HEK293 (cell line): ENCODE measurements at regions not wholly inside any gene's neighbourhood (a gene's known extent, or its start where the extent isn't known, plus 50 kb on each side); places are given as distances from the start of the nearest gene placed in this dataset.

Experiments
- FEZF1 ChIP-seq: fragments of 450-650 bp; formaldehyde crosslinking; IDR thresholded peaks from 2 replicates; pipeline ENCODE4 v1.5.1; 2016; ENCODE audit warnings: missing biosample characterization, missing genetic modification characterization
- KLF10 ChIP-seq: fragments of 450-650 bp; IDR thresholded peaks from 2 replicates; pipeline ENCODE4 v1.5.1; 2018; ENCODE audit warnings: missing biosample characterization, mild to moderate bottlenecking, missing genetic modification characterization
- TCF7L2 ChIP-seq: IDR thresholded peaks from 2 replicates; pipeline ENCODE4 v1.6.1; 2011; ENCODE audit warnings: low read depth, mild to moderate bottlenecking, inconsistent platforms, low read length, moderate library complexity, borderline replicate concordance
- YY2 ChIP-seq: fragments of 450-650 bp; formaldehyde crosslinking; IDR thresholded peaks from 2 replicates; pipeline ENCODE4 v1.5.1; 2016; ENCODE audit warnings: missing biosample characterization, missing genetic modification characterization
- ZIC2 ChIP-seq: fragments of 450-650 bp; formaldehyde crosslinking; IDR thresholded peaks from 2 replicates; pipeline ENCODE4 v1.5.1; 2016; ENCODE audit warnings: missing biosample characterization, missing genetic modification characterization
- ZNF133 ChIP-seq: fragments of 450-650 bp; formaldehyde crosslinking; IDR thresholded peaks from 2 replicates; pipeline ENCODE4 v1.5.1; 2016; ENCODE audit warnings: missing biosample characterization, missing genetic modification characterization
- ZNF175 ChIP-seq: fragments of 450-650 bp; formaldehyde crosslinking; IDR thresholded peaks from 2 replicates; pipeline ENCODE4 v1.5.1; 2016; ENCODE audit warnings: missing biosample characterization, missing genetic modification characterization
- ZNF223 ChIP-seq: fragments of 450-650 bp; formaldehyde crosslinking; IDR thresholded peaks from 2 replicates; pipeline ENCODE4 v1.5.1; 2016; ENCODE audit warnings: missing biosample characterization, missing genetic modification characterization
- ZNF311 ChIP-seq: fragments of 450-650 bp; formaldehyde crosslinking; IDR thresholded peaks from 2 replicates; pipeline ENCODE4 v1.5.1; 2017; ENCODE audit warnings: missing biosample characterization, missing genetic modification characterization, borderline replicate concordance
- ZNF341 ChIP-seq: fragments of 450-650 bp; formaldehyde crosslinking; IDR thresholded peaks from 2 replicates; pipeline ENCODE4; 2016; ENCODE audit warnings: low read depth, missing biosample characterization, missing genetic modification characterization
- ZNF501 ChIP-seq: fragments of 450-650 bp; formaldehyde crosslinking; IDR thresholded peaks from 2 replicates; pipeline ENCODE4 v1.5.1; 2016; ENCODE audit warnings: missing biosample characterization, missing genetic modification characterization
- ZNF510 ChIP-seq: fragments of 450-650 bp; formaldehyde crosslinking; IDR thresholded peaks from 2 replicates; pipeline ENCODE4 v1.5.1; 2018; ENCODE audit warnings: mild to moderate bottlenecking, missing genetic modification characterization, missing biosample characterization; ENCODE audit not compliant: insufficient replicate concordance
- ZNF521 ChIP-seq: fragments of 450-650 bp; formaldehyde crosslinking; IDR thresholded peaks from 2 replicates; pipeline ENCODE4 v1.5.1; 2017; ENCODE audit warnings: missing biosample characterization, mild to moderate bottlenecking, missing genetic modification characterization
- ZNF560 ChIP-seq: fragments of 450-650 bp; formaldehyde crosslinking; IDR thresholded peaks from 2 replicates; pipeline ENCODE4 v1.5.1; 2017; ENCODE audit warnings: missing biosample characterization, missing genetic modification characterization, borderline replicate concordance
- ZNF571 ChIP-seq: fragments of 450-650 bp; formaldehyde crosslinking; IDR thresholded peaks from 2 replicates; pipeline ENCODE4 v1.5.0; 2017; ENCODE audit warnings: missing biosample characterization, missing genetic modification characterization
- ZNF626 ChIP-seq: fragments of 450-650 bp; sonication (Bioruptor Pico); formaldehyde crosslinking; IDR thresholded peaks from 2 replicates; pipeline ENCODE4 v1.5.1; 2018; ENCODE audit warnings: missing biosample characterization, missing genetic modification characterization, inconsistent platforms
- ZNF785 ChIP-seq: fragments of 450-650 bp; formaldehyde crosslinking; IDR thresholded peaks from 2 replicates; pipeline ENCODE4 v1.5.1; 2016; ENCODE audit warnings: missing biosample characterization, missing genetic modification characterization
- ZNF792 ChIP-seq: fragments of 450-650 bp; formaldehyde crosslinking; IDR thresholded peaks from 2 replicates; pipeline ENCODE4 v1.5.1; 2016; ENCODE audit warnings: missing biosample characterization, missing genetic modification characterization
- ZSCAN23 ChIP-seq: fragments of 450-650 bp; formaldehyde crosslinking; IDR thresholded peaks from 2 replicates; pipeline ENCODE4 v1.5.1; 2016; ENCODE audit warnings: missing biosample characterization, missing genetic modification characterization
- ZSCAN30 ChIP-seq: fragments of 450-650 bp; IDR thresholded peaks from 2 replicates; pipeline ENCODE4 v1.5.1; 2018; ENCODE audit warnings: missing biosample characterization, mild to moderate bottlenecking, missing genetic modification characterization, moderate library complexity
- TF ChIP-seq, protein P1 (sequence below): fragments of 450-650 bp; formaldehyde crosslinking; IDR thresholded peaks from 2 replicates; pipeline ENCODE4; 2016; ENCODE audit warnings: missing biosample characterization, missing genetic modification characterization
- TF ChIP-seq, protein P2 (sequence below): fragments of 450-650 bp; formaldehyde crosslinking; IDR thresholded peaks from 2 replicates; pipeline ENCODE4 v1.5.1; 2017; ENCODE audit warnings: missing biosample characterization, missing genetic modification characterization
- TF ChIP-seq, protein P3 (sequence below): fragments of 450-650 bp; formaldehyde crosslinking; IDR thresholded peaks from 2 replicates; pipeline ENCODE4 v1.5.1; 2016; ENCODE audit warnings: missing biosample characterization, missing genetic modification characterization, low read depth
- TF ChIP-seq, protein P4 (sequence below): fragments of 450-650 bp; formaldehyde crosslinking; optimal IDR thresholded peaks from 2 replicates; pipeline ENCODE3; 2016; ENCODE audit warnings: missing biosample characterization, mild to moderate bottlenecking, missing genetic modification characterization
- TF ChIP-seq, protein P5 (sequence below): fragments of 450-650 bp; formaldehyde crosslinking; IDR thresholded peaks from 2 replicates; pipeline ENCODE4 v1.5.1; 2016; ENCODE audit warnings: missing biosample characterization, missing genetic modification characterization
- TF ChIP-seq, protein P6 (sequence below): fragments of 450-650 bp; formaldehyde crosslinking; IDR thresholded peaks from 2 replicates; pipeline ENCODE4 v1.5.1; 2016; ENCODE audit warnings: missing biosample characterization, missing genetic modification characterization
- TF ChIP-seq, protein P7 (sequence below): fragments of 450-650 bp; IDR thresholded peaks from 2 replicates; pipeline ENCODE4 v1.5.1; 2018; ENCODE audit warnings: missing biosample characterization, mild to moderate bottlenecking, missing genetic modification characterization
- TF ChIP-seq, protein P8 (sequence below): IDR thresholded peaks from 2 replicates; pipeline ENCODE4 v1.6.1; 2011; ENCODE audit warnings: mild to moderate bottlenecking, low read depth, low read length, borderline replicate concordance

DNA sequence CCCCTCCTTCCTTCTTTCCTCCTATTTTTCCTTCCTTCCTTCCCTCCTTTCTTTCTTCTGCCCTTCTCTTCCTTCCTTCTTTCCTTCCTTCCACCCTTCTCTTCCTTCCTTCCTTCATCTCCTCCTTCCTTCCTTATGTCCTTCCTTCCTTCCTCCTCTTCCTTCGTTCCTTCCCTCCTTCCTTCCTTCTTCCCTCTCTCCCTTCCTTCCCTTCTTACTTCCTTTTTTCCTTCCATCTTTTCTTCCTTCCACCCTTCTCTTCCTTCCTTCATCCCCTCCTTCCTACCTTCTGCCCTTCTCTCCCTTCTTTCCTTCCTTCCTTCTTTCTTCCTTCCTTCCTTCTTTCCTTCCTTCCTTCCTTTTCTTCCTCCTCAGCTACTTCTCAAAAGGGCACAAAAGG, 287.3 kb upstream of the ZNF507 start (continued):
- no peak for TF ChIP-seq ZNF626 (tag by site-specific recombination)
- TF ChIP-seq, protein P1, sequence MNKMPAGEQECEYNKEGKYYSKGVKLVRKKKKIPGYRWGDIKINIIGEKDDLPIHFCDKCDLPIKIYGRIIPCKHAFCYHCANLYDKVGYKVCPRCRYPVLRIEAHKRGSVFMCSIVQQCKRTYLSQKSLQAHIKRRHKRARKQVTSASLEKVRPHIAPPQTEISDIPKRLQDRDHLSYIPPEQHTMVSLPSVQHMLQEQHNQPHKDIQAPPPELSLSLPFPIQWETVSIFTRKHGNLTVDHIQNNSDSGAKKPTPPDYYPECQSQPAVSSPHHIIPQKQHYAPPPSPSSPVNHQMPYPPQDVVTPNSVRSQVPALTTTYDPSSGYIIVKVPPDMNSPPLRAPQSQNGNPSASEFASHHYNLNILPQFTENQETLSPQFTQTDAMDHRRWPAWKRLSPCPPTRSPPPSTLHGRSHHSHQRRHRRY, result no peak
- TF ChIP-seq, protein P2, sequence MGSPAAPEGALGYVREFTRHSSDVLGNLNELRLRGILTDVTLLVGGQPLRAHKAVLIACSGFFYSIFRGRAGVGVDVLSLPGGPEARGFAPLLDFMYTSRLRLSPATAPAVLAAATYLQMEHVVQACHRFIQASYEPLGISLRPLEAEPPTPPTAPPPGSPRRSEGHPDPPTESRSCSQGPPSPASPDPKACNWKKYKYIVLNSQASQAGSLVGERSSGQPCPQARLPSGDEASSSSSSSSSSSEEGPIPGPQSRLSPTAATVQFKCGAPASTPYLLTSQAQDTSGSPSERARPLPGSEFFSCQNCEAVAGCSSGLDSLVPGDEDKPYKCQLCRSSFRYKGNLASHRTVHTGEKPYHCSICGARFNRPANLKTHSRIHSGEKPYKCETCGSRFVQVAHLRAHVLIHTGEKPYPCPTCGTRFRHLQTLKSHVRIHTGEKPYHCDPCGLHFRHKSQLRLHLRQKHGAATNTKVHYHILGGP (tag by site-specific recombination), result no peak
- TF ChIP-seq ZNF501, result no peak
- no peak for TF ChIP-seq ZNF223 (tag by site-specific recombination)
- TF ChIP-seq, protein P3, sequence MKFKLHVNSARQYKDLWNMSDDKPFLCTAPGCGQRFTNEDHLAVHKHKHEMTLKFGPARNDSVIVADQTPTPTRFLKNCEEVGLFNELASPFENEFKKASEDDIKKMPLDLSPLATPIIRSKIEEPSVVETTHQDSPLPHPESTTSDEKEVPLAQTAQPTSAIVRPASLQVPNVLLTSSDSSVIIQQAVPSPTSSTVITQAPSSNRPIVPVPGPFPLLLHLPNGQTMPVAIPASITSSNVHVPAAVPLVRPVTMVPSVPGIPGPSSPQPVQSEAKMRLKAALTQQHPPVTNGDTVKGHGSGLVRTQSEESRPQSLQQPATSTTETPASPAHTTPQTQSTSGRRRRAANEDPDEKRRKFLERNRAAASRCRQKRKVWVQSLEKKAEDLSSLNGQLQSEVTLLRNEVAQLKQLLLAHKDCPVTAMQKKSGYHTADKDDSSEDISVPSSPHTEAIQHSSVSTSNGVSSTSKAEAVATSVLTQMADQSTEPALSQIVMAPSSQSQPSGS, result no peak
- TF ChIP-seq ZSCAN23 (tag by site-specific recombination), result no peak
- TF ChIP-seq, protein P4, sequence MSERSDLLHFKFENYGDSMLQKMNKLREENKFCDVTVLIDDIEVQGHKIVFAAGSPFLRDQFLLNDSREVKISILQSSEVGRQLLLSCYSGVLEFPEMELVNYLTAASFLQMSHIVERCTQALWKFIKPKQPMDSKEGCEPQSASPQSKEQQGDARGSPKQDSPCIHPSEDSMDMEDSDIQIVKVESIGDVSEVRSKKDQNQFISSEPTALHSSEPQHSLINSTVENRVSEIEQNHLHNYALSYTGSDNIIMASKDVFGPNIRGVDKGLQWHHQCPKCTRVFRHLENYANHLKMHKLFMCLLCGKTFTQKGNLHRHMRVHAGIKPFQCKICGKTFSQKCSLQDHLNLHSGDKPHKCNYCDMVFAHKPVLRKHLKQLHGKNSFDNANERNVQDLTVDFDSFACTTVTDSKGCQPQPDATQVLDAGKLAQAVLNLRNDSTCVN (tag by site-specific recombination), result no peak
- no peak for TF ChIP-seq FEZF1 (tag by site-specific recombination)
- TF ChIP-seq, protein P5, sequence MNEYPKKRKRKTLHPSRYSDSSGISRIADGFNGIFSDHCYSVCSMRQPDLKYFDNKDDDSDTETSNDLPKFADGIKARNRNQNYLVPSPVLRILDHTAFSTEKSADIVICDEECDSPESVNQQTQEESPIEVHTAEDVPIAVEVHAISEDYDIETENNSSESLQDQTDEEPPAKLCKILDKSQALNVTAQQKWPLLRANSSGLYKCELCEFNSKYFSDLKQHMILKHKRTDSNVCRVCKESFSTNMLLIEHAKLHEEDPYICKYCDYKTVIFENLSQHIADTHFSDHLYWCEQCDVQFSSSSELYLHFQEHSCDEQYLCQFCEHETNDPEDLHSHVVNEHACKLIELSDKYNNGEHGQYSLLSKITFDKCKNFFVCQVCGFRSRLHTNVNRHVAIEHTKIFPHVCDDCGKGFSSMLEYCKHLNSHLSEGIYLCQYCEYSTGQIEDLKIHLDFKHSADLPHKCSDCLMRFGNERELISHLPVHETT (tag by site-specific recombination), result no peak
- TF ChIP-seq TCF7L2, result no peak
- TF ChIP-seq ZIC2 (tag by site-specific recombination), result no peak
- TF ChIP-seq ZNF792, result no peak
- TF ChIP-seq ZNF311, result peak; percentile 86; the same call in 1 of the 2 replicates
- TF ChIP-seq ZNF510 (tag by site-specific recombination), result no peak
- TF ChIP-seq, protein P6, sequence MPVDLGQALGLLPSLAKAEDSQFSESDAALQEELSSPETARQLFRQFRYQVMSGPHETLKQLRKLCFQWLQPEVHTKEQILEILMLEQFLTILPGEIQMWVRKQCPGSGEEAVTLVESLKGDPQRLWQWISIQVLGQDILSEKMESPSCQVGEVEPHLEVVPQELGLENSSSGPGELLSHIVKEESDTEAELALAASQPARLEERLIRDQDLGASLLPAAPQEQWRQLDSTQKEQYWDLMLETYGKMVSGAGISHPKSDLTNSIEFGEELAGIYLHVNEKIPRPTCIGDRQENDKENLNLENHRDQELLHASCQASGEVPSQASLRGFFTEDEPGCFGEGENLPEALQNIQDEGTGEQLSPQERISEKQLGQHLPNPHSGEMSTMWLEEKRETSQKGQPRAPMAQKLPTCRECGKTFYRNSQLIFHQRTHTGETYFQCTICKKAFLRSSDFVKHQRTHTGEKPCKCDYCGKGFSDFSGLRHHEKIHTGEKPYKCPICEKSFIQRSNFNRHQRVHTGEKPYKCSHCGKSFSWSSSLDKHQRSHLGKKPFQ, result no peak
- TF ChIP-seq ZNF341, result no peak
- TF ChIP-seq ZNF175 (tag by site-specific recombination), result no peak
- no peak for TF ChIP-seq ZNF560 (tag by site-specific recombination)
- no peak for TF ChIP-seq KLF10 (tag by site-specific recombination)
- no peak for TF ChIP-seq ZSCAN30 (tag by site-specific recombination)
- peak; percentile 96 for TF ChIP-seq ZNF521 (tag by site-specific recombination)
- no peak for TF ChIP-seq YY2 (tag by site-specific recombination)
- TF ChIP-seq, protein P7, sequence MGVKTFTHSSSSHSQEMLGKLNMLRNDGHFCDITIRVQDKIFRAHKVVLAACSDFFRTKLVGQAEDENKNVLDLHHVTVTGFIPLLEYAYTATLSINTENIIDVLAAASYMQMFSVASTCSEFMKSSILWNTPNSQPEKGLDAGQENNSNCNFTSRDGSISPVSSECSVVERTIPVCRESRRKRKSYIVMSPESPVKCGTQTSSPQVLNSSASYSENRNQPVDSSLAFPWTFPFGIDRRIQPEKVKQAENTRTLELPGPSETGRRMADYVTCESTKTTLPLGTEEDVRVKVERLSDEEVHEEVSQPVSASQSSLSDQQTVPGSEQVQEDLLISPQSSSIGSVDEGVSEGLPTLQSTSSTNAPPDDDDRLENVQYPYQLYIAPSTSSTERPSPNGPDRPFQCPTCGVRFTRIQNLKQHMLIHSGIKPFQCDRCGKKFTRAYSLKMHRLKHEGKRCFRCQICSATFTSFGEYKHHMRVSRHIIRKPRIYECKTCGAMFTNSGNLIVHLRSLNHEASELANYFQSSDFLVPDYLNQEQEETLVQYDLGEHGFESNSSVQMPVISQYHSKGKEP, result no peak
- 0 out of 2 replicates have a peak, but pooled peaks have one; percentile 4 for TF ChIP-seq ZNF571 (tag by site-specific recombination)
- TF ChIP-seq, protein P8, sequence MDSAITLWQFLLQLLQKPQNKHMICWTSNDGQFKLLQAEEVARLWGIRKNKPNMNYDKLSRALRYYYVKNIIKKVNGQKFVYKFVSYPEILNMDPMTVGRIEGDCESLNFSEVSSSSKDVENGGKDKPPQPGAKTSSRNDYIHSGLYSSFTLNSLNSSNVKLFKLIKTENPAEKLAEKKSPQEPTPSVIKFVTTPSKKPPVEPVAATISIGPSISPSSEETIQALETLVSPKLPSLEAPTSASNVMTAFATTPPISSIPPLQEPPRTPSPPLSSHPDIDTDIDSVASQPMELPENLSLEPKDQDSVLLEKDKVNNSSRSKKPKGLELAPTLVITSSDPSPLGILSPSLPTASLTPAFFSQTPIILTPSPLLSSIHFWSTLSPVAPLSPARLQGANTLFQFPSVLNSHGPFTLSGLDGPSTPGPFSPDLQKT, result no peak
- peak; percentile 82; the same call in 1 of the 2 replicates for TF ChIP-seq ZNF785 (tag by site-specific recombination)
- no peak for TF ChIP-seq ZNF133 (tag by site-specific recombination)
